HEK293T (cell line): ENCODE measurements at regions not wholly inside any gene's neighbourhood (a gene's known extent, or its start where the extent isn't known, plus 50 kb on each side); places are given as distances from the start of the nearest gene placed in this dataset.

Experiments used
- ARNT ChIP-seq: fragments of 450-650 bp; IDR thresholded peaks from 2 replicates; pipeline ENCODE4 v1.6.1; 2017; ENCODE audit warnings: mild to moderate bottlenecking
- BHLHE40 ChIP-seq: fragments of 450-650 bp; IDR thresholded peaks from 2 replicates; pipeline ENCODE4 v1.6.1; 2016; ENCODE audit warnings: mild to moderate bottlenecking, moderate library complexity, borderline replicate concordance
- CTBP1 ChIP-seq: fragments of 450-650 bp; IDR thresholded peaks from 2 replicates; pipeline ENCODE4 v1.6.1; 2016; ENCODE audit warnings: borderline replicate concordance
- ELF4 ChIP-seq: fragments of 450-650 bp; IDR thresholded peaks from 2 replicates; pipeline ENCODE4 v1.6.1; 2017; ENCODE audit warnings: antibody characterized with exemption
- FOXA1 ChIP-seq: fragments of 450-650 bp; IDR thresholded peaks from 2 replicates; pipeline ENCODE4 v1.6.1; 2016; ENCODE audit warnings: mild to moderate bottlenecking
- FOXK2 ChIP-seq: fragments of 450-650 bp; IDR thresholded peaks from 2 replicates; pipeline ENCODE4 v1.6.1; 2016; ENCODE audit warnings: mild to moderate bottlenecking
- FOXM1 ChIP-seq: fragments of 450-650 bp; IDR thresholded peaks from 2 replicates; pipeline ENCODE4 v1.6.1; 2017; ENCODE audit warnings: mild to moderate bottlenecking, borderline replicate concordance
- HDGF ChIP-seq: fragments of 450-650 bp; IDR thresholded peaks from 2 replicates; pipeline ENCODE4 v1.6.1; 2017; ENCODE audit warnings: antibody characterized with exemption, borderline replicate concordance
- LEF1 ChIP-seq: fragments of 450-650 bp; IDR thresholded peaks from 2 replicates; pipeline ENCODE4 v1.6.1; 2017; ENCODE audit warnings: mild to moderate bottlenecking, borderline replicate concordance
- NFRKB ChIP-seq: fragments of 450-650 bp; IDR thresholded peaks from 2 replicates; pipeline ENCODE4 v1.6.1; 2016; ENCODE audit warnings: mild to moderate bottlenecking, moderate library complexity
- SUZ12 ChIP-seq: fragments of 450-650 bp; IDR thresholded peaks from 2 replicates; pipeline ENCODE4 v1.6.1; 2016; ENCODE audit warnings: mild to moderate bottlenecking
- TARDBP ChIP-seq: fragments of 450-650 bp; IDR thresholded peaks from 2 replicates; pipeline ENCODE4 v1.6.1; 2016

DNA sequence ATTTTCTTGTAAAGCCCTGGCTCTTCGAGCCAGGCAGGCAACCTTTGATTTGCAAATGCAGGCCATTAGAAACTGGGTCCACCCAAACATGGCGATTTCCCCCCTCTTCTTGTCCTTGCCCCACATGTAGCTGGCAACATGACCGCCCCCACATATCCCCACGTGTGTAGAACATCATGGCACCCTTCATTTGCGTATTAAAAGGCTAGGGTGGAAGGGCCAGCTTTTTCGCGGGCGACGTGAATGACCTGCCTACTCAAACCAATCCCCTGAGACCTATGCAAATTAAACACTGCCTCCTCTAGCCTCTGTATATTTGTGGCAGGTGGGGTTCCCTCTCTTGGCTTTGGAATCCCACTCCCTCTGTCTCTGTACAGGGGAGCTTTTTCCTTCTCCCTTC lies 107.0 kb upstream of the CLINT1 start:
- TF ChIP-seq CTBP1 = no peak
- no peak for TF ChIP-seq SUZ12
- no peak for TF ChIP-seq TARDBP
- no peak for TF ChIP-seq FOXM1
- TF ChIP-seq BHLHE40 = no peak
- no peak for TF ChIP-seq NFRKB
- TF ChIP-seq ARNT = no peak
- no peak for TF ChIP-seq ELF4
- TF ChIP-seq HDGF = no peak
- TF ChIP-seq FOXA1 = no peak
- TF ChIP-seq FOXK2 = no peak
- no peak for TF ChIP-seq LEF1
